ENCODE measurements at regions not wholly inside any gene's neighbourhood (a gene's known extent, or its start where the extent isn't known, plus 50 kb on each side); places are given as distances from the start of the nearest gene placed in this dataset.

- WGBS (ENCODE audit: insufficient coverage), result 9% methylated on average over 60 of the region's 60 CpGs
- H3K4me2 ChIP-seq (replicated peaks; ENCODE audit: low read depth, low read length, poor library complexity, severe bottlenecking), result no peak overlapping the region
- Mint-ChIP-seq H3K9me3 (ENCODE audit: insufficient read depth) (no peaks in the 10 kb centered on the region), H3K4me3 (no peak overlapping the region), H3K27me3 (peaks cover 57% of the 10 kb centered on the region), H3K4me1 (no peaks in the 10 kb centered on the region), H3K27ac (no peak overlapping the region)
- H3K4me3 ChIP-seq (ENCODE audit: control extremely low read depth in 1 of 5, extremely low read depth in 1 of 5, insufficient read depth in 1 of 5, low read depth in 2 of 5, low read length in 4 of 5), result no peak overlapping the region
- CTCF ChIA-PET, result no interaction called here
- intact Hi-C loops (cut with micrococcal nuclease), result no loop called here
- H3K9me3 ChIP-seq (ENCODE audit: control extremely low read depth in 1 of 3, control insufficient read depth in 2 of 3, insufficient read depth in 1 of 3, low read length in 2 of 3), result peaks cover 0 to 2% (median 0%) of the 10 kb centered on the region in 3 donors
- DNase-seq (no peak), ATAC-seq (ENCODE audit: low read depth) (no peak)
- no peaks in the 10 kb centered on the region for H3K79me2 ChIP-seq (ENCODE audit: control insufficient read depth, insufficient read depth, low read length)
- no peaks in the 10 kb centered on the region for H4K20me1 ChIP-seq (ENCODE audit: control insufficient read depth, insufficient read depth, low read length, poor library complexity, severe bottlenecking)
- H3K36me3 ChIP-seq (replicated peaks in 1 of 2; ENCODE audit: control extremely low read depth in 1 of 2, control insufficient read depth in 1 of 2, extremely low read depth in 1 of 2, insufficient read depth in 2 of 2, low read length in 1 of 2), result no peaks in the 10 kb centered on the region
- no peak overlapping the region for H3K27ac ChIP-seq (ENCODE audit: low read length in 2 of 2)
- no peak overlapping the region for H2AFZ ChIP-seq (ENCODE audit: insufficient read depth, low read depth, low read length, poor library complexity, severe bottlenecking)
- no peak overlapping the region for H3K9ac ChIP-seq (ENCODE audit: low read length)
- no peak for TF ChIP-seq EZH2 (IDR thresholded peaks at IDR 0.05; ENCODE audit: borderline replicate concordance, insufficient read depth, low read depth, low read length, poor library complexity, severe bottlenecking)
- TF ChIP-seq CTCF (IDR thresholded peaks at IDR 0.05), result no peak
- no peaks in the 10 kb centered on the region for H3K4me1 ChIP-seq (ENCODE audit: control insufficient read depth in 2 of 2, insufficient read depth in 2 of 2, low read length in 2 of 2)
- POLR2A ChIA-PET, result no interaction called here
- peaks cover 0 to 44% (median 10%) of the 10 kb centered on the region in 4 experiments for H3K27me3 ChIP-seq (replicated peaks in 1 of 4; ENCODE audit: control extremely low read depth in 1 of 4, control insufficient read depth in 3 of 4, insufficient read depth in 4 of 4, low read length in 3 of 4)
Measured at GRCh38 chr17:36808180-36808661, 129.1 kb upstream of the LHX1 start.

- Mint-ChIP-seq H3K4me3 (no peak overlapping the region), H3K27me3 (peaks cover 71% of the 10 kb centered on the region), H3K4me1 (peaks cover 5% of the 10 kb centered on the region), H3K9me3 (ENCODE audit: insufficient read depth) (no peaks in the 10 kb centered on the region), H3K27ac (no peak overlapping the region)
- WGBS (ENCODE audit: insufficient coverage), result 11% methylated on average over 5 of the region's 9 CpGs
- H3K4me1 ChIP-seq (ENCODE audit: control insufficient read depth in 2 of 2, insufficient read depth in 2 of 2, low read length in 2 of 2), result peaks cover 0 to 6% of the 10 kb centered on the region in 2 donors
- H2AFZ ChIP-seq (ENCODE audit: insufficient read depth, low read depth, low read length, poor library complexity, severe bottlenecking), result no peak overlapping the region
- no peak overlapping the region for H3K4me3 ChIP-seq (ENCODE audit: control extremely low read depth in 1 of 5, extremely low read depth in 1 of 5, insufficient read depth in 1 of 5, low read depth in 2 of 5, low read length in 4 of 5)
- intact Hi-C loops (cut with micrococcal nuclease), result no loop called here
- TF ChIP-seq CTCF (IDR thresholded peaks at IDR 0.05), result no peak
- TF ChIP-seq EZH2 (IDR thresholded peaks at IDR 0.05; ENCODE audit: borderline replicate concordance, insufficient read depth, low read depth, low read length, poor library complexity, severe bottlenecking), result no peak
- no peak for ATAC-seq (ENCODE audit: low read depth)
- DNase-seq, result no peak
- H3K27ac ChIP-seq (ENCODE audit: low read length in 2 of 2), result no peak overlapping the region
- H3K9me3 ChIP-seq (ENCODE audit: control extremely low read depth in 1 of 3, control insufficient read depth in 2 of 3, insufficient read depth in 1 of 3, low read length in 2 of 3), result peaks cover 0 to 7% (median 0%) of the 10 kb centered on the region in 3 donors
- no peak overlapping the region for H3K4me2 ChIP-seq (replicated peaks; ENCODE audit: low read depth, low read length, poor library complexity, severe bottlenecking)
- no peaks in the 10 kb centered on the region for H4K20me1 ChIP-seq (ENCODE audit: control insufficient read depth, insufficient read depth, low read length, poor library complexity, severe bottlenecking)
- CTCF ChIA-PET, result no interaction called here
- H3K36me3 ChIP-seq (replicated peaks in 1 of 2; ENCODE audit: control extremely low read depth in 1 of 2, control insufficient read depth in 1 of 2, extremely low read depth in 1 of 2, insufficient read depth in 2 of 2, low read length in 1 of 2), result no peaks in the 10 kb centered on the region
- H3K27me3 ChIP-seq (replicated peaks in 1 of 4; ENCODE audit: control extremely low read depth in 1 of 4, control insufficient read depth in 3 of 4, insufficient read depth in 4 of 4, low read length in 3 of 4), result peaks cover 0 to 51% (median 8%) of the 10 kb centered on the region in 4 experiments
- POLR2A ChIA-PET, result no interaction called here
- no peak overlapping the region for H3K9ac ChIP-seq (ENCODE audit: low read length)
- no peaks in the 10 kb centered on the region for H3K79me2 ChIP-seq (ENCODE audit: control insufficient read depth, insufficient read depth, low read length)
Measured at GRCh38 chr17:36812762-36813161, 124.5 kb upstream of the LHX1 start.

Data from B cell (primary cell).